ENCODE measurements at regions not wholly inside any gene's neighbourhood (a gene's known extent, or its start where the extent isn't known, plus 50 kb on each side); places are given as distances from the start of the nearest gene placed in this dataset.

- Mint-ChIP-seq H3K4me3 (ENCODE audit: unreplicated experiment) (no peak overlapping the region), H3K27me3 (ENCODE audit: unreplicated experiment) (no peaks in the 10 kb centered on the region), H3K36me3 (ENCODE audit: low read depth, unreplicated experiment) (no peaks in the 10 kb centered on the region), H3K4me1 (ENCODE audit: unreplicated experiment) (no peaks in the 10 kb centered on the region), H3K27ac (ENCODE audit: unreplicated experiment) (no peak overlapping the region), H3K9me3 (ENCODE audit: unreplicated experiment) (no peaks in the 10 kb centered on the region)
- no peak for TF ChIP-seq CTCF (IDR thresholded peaks at IDR 0.05; ENCODE audit: unreplicated experiment)
- no peak for DNase-seq (ENCODE audit: low spot score)
Measured at GRCh38 chr14:86012461-86012860, 482.5 kb downstream of the FLRT2 start.

- Mint-ChIP-seq H3K27me3 (ENCODE audit: unreplicated experiment) (no peaks in the 10 kb centered on the region), H3K27ac (ENCODE audit: unreplicated experiment) (no peak overlapping the region), H3K4me1 (ENCODE audit: unreplicated experiment) (no peaks in the 10 kb centered on the region), H3K4me3 (ENCODE audit: unreplicated experiment) (no peak overlapping the region), H3K9me3 (ENCODE audit: unreplicated experiment) (no peaks in the 10 kb centered on the region), H3K36me3 (ENCODE audit: low read depth, unreplicated experiment) (no peaks in the 10 kb centered on the region)
- DNase-seq (ENCODE audit: low spot score) = no peak
- TF ChIP-seq CTCF (IDR thresholded peaks at IDR 0.05; ENCODE audit: unreplicated experiment) = no peak
Measured at GRCh38 chr14:86003998-86004397, 474.1 kb downstream of the FLRT2 start.

- Mint-ChIP-seq H3K27ac (ENCODE audit: unreplicated experiment) (no peak overlapping the region), H3K4me3 (ENCODE audit: unreplicated experiment) (no peak overlapping the region), H3K27me3 (ENCODE audit: unreplicated experiment) (no peaks in the 10 kb centered on the region), H3K36me3 (ENCODE audit: low read depth, unreplicated experiment) (no peaks in the 10 kb centered on the region), H3K9me3 (ENCODE audit: unreplicated experiment) (no peaks in the 10 kb centered on the region), H3K4me1 (ENCODE audit: unreplicated experiment) (no peaks in the 10 kb centered on the region)
- DNase-seq (ENCODE audit: low spot score) = no peak
- TF ChIP-seq CTCF (IDR thresholded peaks at IDR 0.05; ENCODE audit: unreplicated experiment) = no peak
Measured at GRCh38 chr14:85996551-85996950, 466.6 kb downstream of the FLRT2 start.

- Mint-ChIP-seq H3K4me3 (ENCODE audit: unreplicated experiment) (no peak overlapping the region), H3K27ac (ENCODE audit: unreplicated experiment) (no peak overlapping the region), H3K36me3 (ENCODE audit: low read depth, unreplicated experiment) (no peaks in the 10 kb centered on the region), H3K4me1 (ENCODE audit: unreplicated experiment) (no peaks in the 10 kb centered on the region), H3K9me3 (ENCODE audit: unreplicated experiment) (no peaks in the 10 kb centered on the region), H3K27me3 (ENCODE audit: unreplicated experiment) (no peaks in the 10 kb centered on the region)
- no peak for DNase-seq (ENCODE audit: low spot score)
- TF ChIP-seq CTCF (IDR thresholded peaks at IDR 0.05; ENCODE audit: unreplicated experiment) = no peak
Measured at GRCh38 chr14:85991156-85991555, 461.2 kb downstream of the FLRT2 start.

GRCh38 chr14:85987907-85988306, 458.0 kb downstream of the FLRT2 start:
- DNase-seq (ENCODE audit: low spot score) = no peak
- H3K27ac Mint-ChIP-seq (ENCODE audit: unreplicated experiment) = no peak overlapping the region
- H3K27me3 Mint-ChIP-seq (ENCODE audit: unreplicated experiment) = no peaks in the 10 kb centered on the region
- H3K4me1 Mint-ChIP-seq (ENCODE audit: unreplicated experiment) = no peaks in the 10 kb centered on the region
- no peak overlapping the region for H3K4me3 Mint-ChIP-seq (ENCODE audit: unreplicated experiment)
- H3K9me3 Mint-ChIP-seq (ENCODE audit: unreplicated experiment) = no peaks in the 10 kb centered on the region
- no peak for TF ChIP-seq CTCF (IDR thresholded peaks at IDR 0.05; ENCODE audit: unreplicated experiment)
- no peaks in the 10 kb centered on the region for H3K36me3 Mint-ChIP-seq (ENCODE audit: low read depth, unreplicated experiment)
